Caco-2 (cell line): ENCODE measurements at regions not wholly inside any gene's neighbourhood (a gene's known extent, or its start where the extent isn't known, plus 50 kb on each side); places are given as distances from the start of the nearest gene placed in this dataset.

Source experiments
- BruUV-seq: library from RNA; stranded (reverse); fragments of 400-500 nt; replicated peaks from 2 replicates; lab custom pipeline; 2021; lab: Mats Ljungman, UMichigan
- CTCF ChIA-PET: fragments of 300-600 bp; sonication (Branson Sonifier 250); formaldehyde crosslinking; loops from one replicate; lab custom pipeline; 2022; ENCODE audit warnings: antibody characterized with exemption; lab: Charles Lee
- POLR2A ChIA-PET: fragments of 300-600 bp; sonication (Branson Sonifier 250); formaldehyde crosslinking; loops from one replicate; lab custom pipeline; 2022; ENCODE audit warnings: antibody characterized with exemption; lab: Charles Lee
- DNase-seq, 2 experiments: peaks; one replicate each; pipeline versions ENCODE4 v3.0.0 to v3.0.0-alpha.2; 2020 to 2022
- H3K27me3 ChIP-seq: replicated peaks from 2 replicates; pipeline ENCODE4 v1.6.0; 2011; ENCODE audit warnings: low read length; ENCODE audit not compliant: control insufficient read depth, insufficient read depth
- H3K36me3 ChIP-seq: 2 replicates; pipeline ENCODE4 v1.5.1; 2011; ENCODE audit warnings: low read length; ENCODE audit not compliant: control insufficient read depth, insufficient read depth
- H3K4me1 ChIP-seq: fragments of 250-450 bp; sonication (Bioruptor Pico); 2 replicates; pipeline ENCODE4 v1.5.1; 2020; ENCODE audit warnings: mild to moderate bottlenecking
- H3K4me3 ChIP-seq: 2 replicates; pipeline ENCODE4 v1.5.1; 2011; ENCODE audit warnings: low read depth, mild to moderate bottlenecking, control low read depth, low read length
- H3K9me3 ChIP-seq: fragments of 250-450 bp; sonication (Bioruptor Pico); 2 replicates; pipeline ENCODE4 v1.5.1; 2020; ENCODE audit warnings: mild to moderate bottlenecking, moderate library complexity
- H3K27ac Mint-ChIP-seq: one replicate; pipeline ENCODE4 v1.8.0; 2022; ENCODE audit warnings: mixed read lengths; ENCODE audit not compliant: unreplicated experiment
- H3K27me3 Mint-ChIP-seq: one replicate; pipeline ENCODE4 v1.8.0; 2022; ENCODE audit warnings: mixed read lengths; ENCODE audit not compliant: insufficient read depth, unreplicated experiment
- H3K36me3 Mint-ChIP-seq: one replicate; pipeline ENCODE4 v1.8.0; 2022; ENCODE audit warnings: mild to moderate bottlenecking, mixed read lengths; ENCODE audit not compliant: insufficient read depth, unreplicated experiment
- H3K4me1 Mint-ChIP-seq: one replicate; pipeline ENCODE4 v1.8.0; 2022; ENCODE audit warnings: low read depth, mixed read lengths; ENCODE audit not compliant: unreplicated experiment
- H3K4me3 Mint-ChIP-seq: one replicate; pipeline ENCODE4 v1.8.0; 2022; ENCODE audit warnings: mild to moderate bottlenecking, moderate library complexity, mixed read lengths; ENCODE audit not compliant: unreplicated experiment
- H3K9me3 Mint-ChIP-seq: one replicate; pipeline ENCODE4 v1.8.0; 2022; ENCODE audit warnings: mixed read lengths; ENCODE audit not compliant: unreplicated experiment
- intact Hi-C: fragments of 100-400 bp; cut with micrococcal nuclease; formaldehyde crosslinking; loops from one replicate; pipeline ENCODE4 v1.10.0; 2022; ENCODE audit not compliant: unreplicated experiment
- TF ChIP-seq, protein P1 (sequence below), 2 experiments: fragments of 200-600 bp in 1 of 2; IDR thresholded peaks; 1 replicate in 1 of 2; 2 replicates in 1 of 2; pipeline versions ENCODE4 v1.5.1 to v1.8.0; 2011 to 2022; ENCODE audit warnings: antibody characterized with exemption in 1 of 2, control low read depth in 1 of 2, inconsistent platforms in 1 of 2, low read depth in 1 of 2, low read length in 1 of 2, mild to moderate bottlenecking in 1 of 2, moderate library complexity in 1 of 2; ENCODE audit not compliant: insufficient read depth in 1 of 2, severe bottlenecking in 1 of 2, unreplicated experiment in 1 of 2

DNA sequence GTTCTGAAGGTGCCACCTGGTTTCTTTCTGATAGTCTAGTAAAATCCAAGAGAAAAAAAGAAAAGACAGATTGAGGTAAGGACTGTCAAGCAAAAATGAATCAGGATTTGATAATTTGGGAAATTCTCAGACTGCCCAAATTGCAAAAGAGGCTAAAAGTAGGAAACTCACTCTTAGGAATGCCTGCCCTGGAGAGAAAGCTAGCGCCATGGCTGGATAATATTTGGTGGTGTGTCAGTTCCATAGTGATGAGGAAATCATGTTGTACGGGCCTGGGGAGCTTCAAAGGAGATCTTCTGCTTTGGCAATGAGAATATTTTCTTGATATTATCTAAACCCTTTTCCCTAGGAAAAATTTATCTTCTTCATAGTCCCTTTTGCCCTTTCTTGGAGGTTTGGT is 1008.1 kb upstream of the SLC10A2 start:
- no peak for DNase-seq
- TF ChIP-seq, protein P1, sequence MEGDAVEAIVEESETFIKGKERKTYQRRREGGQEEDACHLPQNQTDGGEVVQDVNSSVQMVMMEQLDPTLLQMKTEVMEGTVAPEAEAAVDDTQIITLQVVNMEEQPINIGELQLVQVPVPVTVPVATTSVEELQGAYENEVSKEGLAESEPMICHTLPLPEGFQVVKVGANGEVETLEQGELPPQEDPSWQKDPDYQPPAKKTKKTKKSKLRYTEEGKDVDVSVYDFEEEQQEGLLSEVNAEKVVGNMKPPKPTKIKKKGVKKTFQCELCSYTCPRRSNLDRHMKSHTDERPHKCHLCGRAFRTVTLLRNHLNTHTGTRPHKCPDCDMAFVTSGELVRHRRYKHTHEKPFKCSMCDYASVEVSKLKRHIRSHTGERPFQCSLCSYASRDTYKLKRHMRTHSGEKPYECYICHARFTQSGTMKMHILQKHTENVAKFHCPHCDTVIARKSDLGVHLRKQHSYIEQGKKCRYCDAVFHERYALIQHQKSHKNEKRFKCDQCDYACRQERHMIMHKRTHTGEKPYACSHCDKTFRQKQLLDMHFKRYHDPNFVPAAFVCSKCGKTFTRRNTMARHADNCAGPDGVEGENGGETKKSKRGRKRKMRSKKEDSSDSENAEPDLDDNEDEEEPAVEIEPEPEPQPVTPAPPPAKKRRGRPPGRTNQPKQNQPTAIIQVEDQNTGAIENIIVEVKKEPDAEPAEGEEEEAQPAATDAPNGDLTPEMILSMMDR (IDR thresholded peaks at IDR 0.05; ENCODE audit: insufficient read depth in 1 of 2, low read depth in 1 of 2, low read length in 1 of 2, severe bottlenecking in 1 of 2, unreplicated experiment in 1 of 2), result no peak
- no peaks in the 10 kb centered on the region for H3K27me3 ChIP-seq
- intact Hi-C loops, result no loop called here
- Mint-ChIP-seq H3K4me3 (no peak overlapping the region), H3K9me3 (no peaks in the 10 kb centered on the region), H3K27me3 (no peaks in the 10 kb centered on the region), H3K27ac (no peak overlapping the region), H3K4me1 (no peaks in the 10 kb centered on the region), H3K36me3 (no peaks in the 10 kb centered on the region)
- ChIA-PET POLR2A (no interaction called here), CTCF (no interaction called here)
- H3K4me3 ChIP-seq, result no peak overlapping the region
- no TSS peak for BruUV-seq
- H3K9me3 ChIP-seq, result no peaks in the 10 kb centered on the region
- no peaks in the 10 kb centered on the region for H3K36me3 ChIP-seq
- no peaks in the 10 kb centered on the region for H3K4me1 ChIP-seq

DNA sequence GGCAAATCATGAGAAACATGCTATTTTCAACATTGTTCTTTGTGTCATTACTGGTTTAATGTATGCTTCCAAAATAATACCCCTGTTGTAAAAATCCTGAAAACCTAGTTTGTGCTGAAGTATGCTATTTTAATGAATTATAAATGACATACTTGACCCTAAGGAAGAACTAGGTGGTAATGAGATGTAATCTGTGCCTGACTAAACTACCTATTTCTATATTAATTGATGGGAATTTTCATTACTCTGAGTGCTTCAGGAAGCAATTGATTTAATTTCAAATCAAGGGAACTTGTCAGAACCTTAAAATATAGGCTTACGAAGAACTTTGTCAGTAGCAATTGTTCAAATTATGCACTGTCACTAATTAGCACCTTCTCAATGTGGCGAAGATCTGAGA is 1005.6 kb upstream of the SLC10A2 start:
- ChIA-PET POLR2A (no interaction called here), CTCF (no interaction called here)
- intact Hi-C loops, result no loop called here

DNA sequence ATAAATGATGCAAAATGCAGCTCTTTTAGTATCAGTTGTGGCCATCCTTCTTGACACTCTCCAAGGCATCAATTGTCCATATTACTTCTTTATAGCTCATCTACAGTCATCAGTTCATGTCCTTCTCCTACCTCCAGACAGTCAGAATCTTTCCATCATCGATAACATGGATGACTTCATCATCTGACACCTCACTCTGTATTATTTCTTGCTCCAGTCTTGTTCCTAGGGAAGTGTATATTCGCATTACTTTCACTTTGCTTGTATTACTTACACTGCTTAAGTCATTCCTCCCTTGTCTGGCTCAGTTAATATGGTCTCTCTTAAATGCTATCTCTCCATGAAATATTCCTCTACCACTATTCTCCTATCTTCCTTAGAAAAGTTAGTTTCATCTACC is 999.1 kb upstream of the SLC10A2 start:
- no peaks in the 10 kb centered on the region for H3K4me1 Mint-ChIP-seq

More for the DNA sequence above, 1005.6 kb upstream of the SLC10A2 start:
- Mint-ChIP-seq H3K9me3 (no peaks in the 10 kb centered on the region), H3K4me1 (no peaks in the 10 kb centered on the region), H3K4me3 (no peak overlapping the region), H3K27ac (no peak overlapping the region), H3K36me3 (no peaks in the 10 kb centered on the region), H3K27me3 (no peaks in the 10 kb centered on the region)
- BruUV-seq, result no TSS peak
- TF ChIP-seq, protein P1 (IDR thresholded peaks at IDR 0.05; ENCODE audit: insufficient read depth in 1 of 2, low read depth in 1 of 2, low read length in 1 of 2, severe bottlenecking in 1 of 2, unreplicated experiment in 1 of 2), result no peak
- no peak for DNase-seq
- Histone ChIP-seq H3K4me3 (no peak overlapping the region), H3K36me3 (no peaks in the 10 kb centered on the region), H3K27me3 (no peaks in the 10 kb centered on the region), H3K4me1 (no peaks in the 10 kb centered on the region), H3K9me3 (no peaks in the 10 kb centered on the region)

More for the DNA sequence above, 999.1 kb upstream of the SLC10A2 start:
- H3K27me3 Mint-ChIP-seq, result peaks cover 3% of the 10 kb centered on the region
- H3K27me3 ChIP-seq, result no peaks in the 10 kb centered on the region
- H3K9me3 Mint-ChIP-seq, result no peaks in the 10 kb centered on the region
- H3K4me1 ChIP-seq, result no peaks in the 10 kb centered on the region
- H3K36me3 ChIP-seq, result no peaks in the 10 kb centered on the region
- H3K9me3 ChIP-seq, result no peaks in the 10 kb centered on the region
- TF ChIP-seq, protein P1 (IDR thresholded peaks at IDR 0.05; ENCODE audit: insufficient read depth in 1 of 2, low read depth in 1 of 2, low read length in 1 of 2, severe bottlenecking in 1 of 2, unreplicated experiment in 1 of 2), result no peak
- no peak overlapping the region for H3K4me3 Mint-ChIP-seq
- H3K27ac Mint-ChIP-seq, result no peak overlapping the region
- intact Hi-C loops, result no loop called here
- no peaks in the 10 kb centered on the region for H3K36me3 Mint-ChIP-seq
- POLR2A ChIA-PET, result no interaction called here
- BruUV-seq, result no TSS peak
- DNase-seq, result no peak
- CTCF ChIA-PET, result no interaction called here
- no peak overlapping the region for H3K4me3 ChIP-seq
